Cardiac muscle cell (in vitro differentiated cells and primary cell): ENCODE measurements at regions not wholly inside any gene's neighbourhood (a gene's known extent, or its start where the extent isn't known, plus 50 kb on each side); places are given as distances from the start of the nearest gene placed in this dataset.

Experiments used
- DNase-seq, 2 donors: peaks; one replicate each; pipeline versions ENCODE4 v3.0.0 to v3.0.0-alpha.2; 2010 to 2017; ENCODE audit warnings: low read depth in 1 of 2, low spot score in 1 of 2
- H3K27ac ChIP-seq: fragments of 200-600 bp; sonication (generic); 2 replicates; pipeline ENCODE4 v1.5.1; 2016
- H3K27me3 ChIP-seq: fragments of 200-600 bp; sonication (generic); 2 replicates; pipeline ENCODE4 v1.6.0; 2016; ENCODE audit warnings: control low read depth
- H3K36me3 ChIP-seq: fragments of 200-600 bp; sonication (generic); 2 replicates; pipeline ENCODE4 v1.5.1; 2016; ENCODE audit warnings: control low read depth
- H3K4me1 ChIP-seq: fragments of 200-600 bp; sonication (generic); 2 replicates; pipeline ENCODE4 v1.8.1; 2017; ENCODE audit warnings: low read depth, mild to moderate bottlenecking, mixed run types
- H3K4me3 ChIP-seq: fragments of 200-600 bp; sonication (generic); 2 replicates; pipeline ENCODE4 v1.5.1; 2016; ENCODE audit warnings: mild to moderate bottlenecking
- H3K9me3 ChIP-seq: fragments of 200-600 bp; sonication (generic); 2 replicates; pipeline ENCODE4 v1.5.1; 2017; ENCODE audit warnings: low read depth, mild to moderate bottlenecking, control low read depth
- CTCF ChIP-seq: IDR thresholded peaks from 2 replicates; pipeline ENCODE4 v1.5.1; 2012; ENCODE audit warnings: low read depth, mild to moderate bottlenecking, low read length

DNA sequence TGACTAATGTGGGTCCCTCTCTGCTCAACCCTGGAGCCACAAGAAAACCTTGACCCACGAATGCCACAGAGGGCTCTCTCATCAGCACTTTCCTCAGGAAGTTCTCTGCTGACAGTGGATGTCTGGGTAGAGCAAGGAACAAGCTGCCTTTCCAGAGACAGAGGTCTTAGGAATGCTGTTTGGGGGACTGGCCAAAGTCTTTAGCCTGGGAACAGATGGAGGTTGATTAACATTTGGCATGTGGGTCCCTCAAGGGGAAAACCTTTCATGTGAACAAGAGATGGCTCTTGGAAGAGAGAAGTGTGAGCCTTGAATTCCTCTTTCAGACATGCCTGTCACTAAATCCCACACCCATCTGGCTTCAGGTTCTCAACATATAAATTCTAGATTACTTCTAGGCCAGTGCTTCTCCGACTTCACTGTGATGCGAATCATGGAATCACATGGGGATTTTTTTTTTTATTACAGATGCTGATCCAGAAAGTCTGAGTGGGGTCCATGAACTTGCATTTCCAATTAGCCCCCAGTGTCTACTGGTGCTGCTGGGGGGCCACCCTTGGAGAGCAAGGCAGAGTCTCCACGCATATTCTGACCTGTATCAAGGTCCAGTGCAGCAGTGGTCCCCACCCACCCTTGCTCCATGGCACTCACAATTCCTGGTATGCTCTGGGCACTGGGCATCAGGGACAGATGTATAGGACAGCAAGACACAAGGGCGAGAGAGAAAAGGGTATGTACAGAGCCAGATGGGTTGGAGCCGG is 360.4 kb downstream of the CXCL12 start:
- Histone ChIP-seq H3K27ac (no peak overlapping the region), H3K4me1 (no peaks in the 10 kb centered on the region), H3K9me3 (no peaks in the 10 kb centered on the region), H3K27me3 (no peaks in the 10 kb centered on the region), H3K36me3 (no peaks in the 10 kb centered on the region), H3K4me3 (no peak overlapping the region)
- no peak for TF ChIP-seq CTCF
- no peak for DNase-seq

DNA sequence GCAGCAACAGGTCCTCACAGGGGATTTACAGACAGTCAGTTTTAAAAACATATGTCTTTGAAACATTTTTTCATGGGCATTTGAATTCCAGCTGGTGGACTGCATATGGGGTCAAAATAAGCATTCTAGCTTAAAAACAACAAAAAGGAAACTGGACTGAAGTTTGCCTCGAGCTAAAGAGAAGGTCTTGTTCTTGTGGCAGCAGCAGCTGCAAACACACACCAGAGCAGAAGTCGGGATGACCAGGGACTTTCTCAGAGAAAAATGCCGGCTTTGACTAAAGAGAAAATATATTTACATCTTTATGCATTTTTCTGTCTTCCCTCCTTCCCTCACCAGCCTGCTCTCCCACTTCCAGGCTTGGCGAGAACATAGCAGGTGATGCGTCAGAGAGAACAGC is 361.4 kb downstream of the CXCL12 start:
- no peak for TF ChIP-seq CTCF
- Histone ChIP-seq H3K27me3 (no peaks in the 10 kb centered on the region), H3K4me1 (no peaks in the 10 kb centered on the region), H3K9me3 (no peaks in the 10 kb centered on the region), H3K36me3 (no peaks in the 10 kb centered on the region), H3K27ac (no peak overlapping the region), H3K4me3 (no peak overlapping the region)
- DNase-seq = no peak

GRCh38 chr10:44022203-44022602 is 362.7 kb downstream of the CXCL12 start:
- TF ChIP-seq CTCF = no peak
- no peaks in the 10 kb centered on the region for H3K36me3 ChIP-seq
- no peaks in the 10 kb centered on the region for H3K27me3 ChIP-seq
- DNase-seq = no peak
- no peak overlapping the region for H3K4me3 ChIP-seq
- no peaks in the 10 kb centered on the region for H3K9me3 ChIP-seq
- no peaks in the 10 kb centered on the region for H3K4me1 ChIP-seq
- H3K27ac ChIP-seq = no peak overlapping the region

GRCh38 chr10:44020322-44021111 is 364.4 kb downstream of the CXCL12 start:
- no peaks in the 10 kb centered on the region for H3K9me3 ChIP-seq
- no peaks in the 10 kb centered on the region for H3K36me3 ChIP-seq
- H3K4me1 ChIP-seq = no peaks in the 10 kb centered on the region
- H3K27ac ChIP-seq = no peak overlapping the region
- TF ChIP-seq CTCF = no peak
- no peak for DNase-seq
- no peaks in the 10 kb centered on the region for H3K27me3 ChIP-seq
- no peak overlapping the region for H3K4me3 ChIP-seq

- DNase-seq = no peak
- H3K4me3 ChIP-seq = no peak overlapping the region
- H3K36me3 ChIP-seq = no peaks in the 10 kb centered on the region
- no peak for TF ChIP-seq CTCF
- H3K27me3 ChIP-seq = no peaks in the 10 kb centered on the region
- H3K27ac ChIP-seq = no peak overlapping the region
- H3K4me1 ChIP-seq = no peaks in the 10 kb centered on the region
- no peaks in the 10 kb centered on the region for H3K9me3 ChIP-seq
These were observed 367.3 kb downstream of the CXCL12 start for GRCh38 chr10:44017483-44018145.
